ENCODE measurements at regions not wholly inside any gene's neighbourhood (a gene's known extent, or its start where the extent isn't known, plus 50 kb on each side); places are given as distances from the start of the nearest gene placed in this dataset.

GRCh38 chr15:25611603-25612002 lies 172.8 kb upstream of the UBE3A start:
- TF ChIP-seq, protein P1, sequence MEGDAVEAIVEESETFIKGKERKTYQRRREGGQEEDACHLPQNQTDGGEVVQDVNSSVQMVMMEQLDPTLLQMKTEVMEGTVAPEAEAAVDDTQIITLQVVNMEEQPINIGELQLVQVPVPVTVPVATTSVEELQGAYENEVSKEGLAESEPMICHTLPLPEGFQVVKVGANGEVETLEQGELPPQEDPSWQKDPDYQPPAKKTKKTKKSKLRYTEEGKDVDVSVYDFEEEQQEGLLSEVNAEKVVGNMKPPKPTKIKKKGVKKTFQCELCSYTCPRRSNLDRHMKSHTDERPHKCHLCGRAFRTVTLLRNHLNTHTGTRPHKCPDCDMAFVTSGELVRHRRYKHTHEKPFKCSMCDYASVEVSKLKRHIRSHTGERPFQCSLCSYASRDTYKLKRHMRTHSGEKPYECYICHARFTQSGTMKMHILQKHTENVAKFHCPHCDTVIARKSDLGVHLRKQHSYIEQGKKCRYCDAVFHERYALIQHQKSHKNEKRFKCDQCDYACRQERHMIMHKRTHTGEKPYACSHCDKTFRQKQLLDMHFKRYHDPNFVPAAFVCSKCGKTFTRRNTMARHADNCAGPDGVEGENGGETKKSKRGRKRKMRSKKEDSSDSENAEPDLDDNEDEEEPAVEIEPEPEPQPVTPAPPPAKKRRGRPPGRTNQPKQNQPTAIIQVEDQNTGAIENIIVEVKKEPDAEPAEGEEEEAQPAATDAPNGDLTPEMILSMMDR (IDR thresholded peaks at IDR 0.05; ENCODE audit: low read depth, low read length), result no peak
- no peak for TF ChIP-seq EZH2phosphoT487 (IDR thresholded peaks at IDR 0.05; ENCODE audit: low read depth)

Measured in OCI-LY3 (cell line).